GM19452 (cell line): ENCODE measurements at regions not wholly inside any gene's neighbourhood (a gene's known extent, or its start where the extent isn't known, plus 50 kb on each side); places are given as distances from the start of the nearest gene placed in this dataset.

ENCODE experiments used
- ATAC-seq: cut with Tn5 transposase; IDR thresholded peaks from one replicate; pipeline ENCODE4 v1.9.1; 2021; ENCODE audit not compliant: unreplicated experiment

DNA sequence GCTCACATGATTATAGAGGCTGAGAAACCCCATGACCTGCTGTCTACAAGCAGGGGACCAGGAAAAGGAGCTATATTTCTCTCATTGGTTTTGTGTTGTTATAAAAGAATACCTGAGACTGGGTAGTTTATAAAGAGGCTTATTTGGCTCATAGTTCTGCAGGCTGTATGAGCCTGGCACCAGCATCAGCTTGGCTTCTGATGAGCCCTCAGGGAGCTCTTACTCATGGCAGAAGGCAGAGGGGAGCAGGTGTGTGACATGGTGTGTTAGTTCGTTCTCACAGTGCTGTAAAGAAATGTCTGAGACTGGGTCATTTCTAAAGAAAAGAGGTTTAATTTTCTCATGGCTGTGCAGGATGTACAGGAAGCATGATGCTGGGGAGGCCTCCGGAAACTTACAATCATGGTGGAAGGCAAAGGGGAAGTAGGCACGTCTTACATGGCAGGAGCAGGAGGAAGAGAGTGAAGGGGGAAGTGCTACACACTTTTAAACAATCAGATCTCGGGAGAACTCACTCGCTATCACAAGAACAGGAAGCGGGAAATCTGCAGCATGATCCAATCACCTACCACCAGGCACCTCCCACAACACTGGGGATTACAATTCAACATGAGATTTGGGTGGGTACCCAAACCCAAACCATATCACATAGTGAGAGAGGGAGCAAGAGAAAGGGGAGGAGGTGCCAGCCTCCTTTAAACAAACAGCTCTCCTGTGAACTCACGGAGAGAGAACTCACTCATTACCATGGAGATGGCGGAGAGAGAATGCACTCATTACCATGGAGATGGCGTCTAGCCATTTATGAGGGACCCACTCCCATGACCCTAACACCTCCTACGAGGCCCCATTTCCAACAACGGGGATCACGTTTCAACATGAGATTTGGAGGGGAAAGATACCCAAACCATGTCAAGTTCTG is 133.4 kb downstream of the JCAD start:
- ATAC-seq, result no peak

DNA sequence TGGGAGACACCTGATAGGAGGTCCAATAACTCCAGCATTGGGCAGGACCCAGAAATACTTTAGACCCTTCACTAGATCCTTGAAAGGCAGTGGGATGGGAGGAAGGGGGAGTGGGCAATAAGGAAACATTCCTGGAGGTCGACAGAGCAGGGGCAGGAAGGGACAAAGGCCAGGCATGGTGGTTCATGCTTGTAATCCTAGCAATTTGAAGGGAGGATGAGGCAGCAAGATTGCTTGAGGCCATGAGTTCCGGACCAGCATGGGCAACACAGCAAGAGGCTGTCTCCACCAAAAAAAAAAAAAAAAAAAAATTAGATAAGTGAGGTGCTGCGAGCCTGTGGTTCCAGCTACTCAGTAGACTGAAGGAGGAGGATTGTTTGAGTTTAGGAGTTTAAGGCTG is 134.9 kb downstream of the JCAD start:
- ATAC-seq, result no peak

DNA sequence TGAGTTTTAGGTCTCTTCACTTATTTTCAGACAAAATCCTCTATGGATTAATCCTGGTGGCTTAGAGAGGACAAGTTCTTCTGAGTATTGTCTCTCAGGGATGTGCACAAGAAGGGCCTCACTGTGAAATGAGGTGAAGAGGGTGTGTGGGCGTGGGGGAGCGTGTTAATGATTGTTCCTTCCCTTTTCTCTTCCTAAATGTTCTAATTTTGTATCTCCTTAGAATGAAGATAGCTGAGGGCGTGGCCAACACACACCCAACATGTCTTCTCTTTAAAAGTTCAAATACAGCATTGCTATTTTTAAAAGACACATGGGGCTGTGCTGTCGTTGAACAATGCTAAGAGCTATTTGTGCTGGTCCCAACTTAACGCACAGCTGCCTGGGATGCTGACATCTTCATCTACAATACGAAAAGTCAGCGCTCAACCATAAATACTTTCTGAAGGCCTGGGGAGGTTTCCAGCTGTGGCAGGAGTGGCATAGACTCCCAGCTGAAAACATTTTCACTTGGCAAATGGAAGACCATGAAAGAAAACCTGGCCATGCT is 135.9 kb downstream of the JCAD start:
- no peak for ATAC-seq

DNA sequence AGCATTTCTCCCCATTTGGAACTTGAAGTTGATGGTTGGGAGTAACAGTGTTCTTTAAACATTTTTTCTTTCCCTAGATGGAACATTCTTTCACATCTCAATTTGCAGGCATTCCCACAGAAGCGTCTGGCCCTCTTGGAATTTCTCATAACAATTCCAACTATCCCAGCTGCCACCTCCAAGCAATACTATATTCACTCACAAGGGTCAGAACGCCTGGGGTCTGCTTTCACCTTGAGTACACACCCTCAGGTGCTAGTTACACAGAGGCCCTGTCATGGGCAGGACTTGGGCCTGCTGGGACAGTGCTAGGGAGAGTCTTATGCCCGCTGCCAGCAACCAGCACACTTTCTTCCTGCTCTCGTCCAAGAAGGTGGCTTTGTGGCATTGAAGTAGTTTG is 136.5 kb downstream of the JCAD start:
- no peak for ATAC-seq

DNA sequence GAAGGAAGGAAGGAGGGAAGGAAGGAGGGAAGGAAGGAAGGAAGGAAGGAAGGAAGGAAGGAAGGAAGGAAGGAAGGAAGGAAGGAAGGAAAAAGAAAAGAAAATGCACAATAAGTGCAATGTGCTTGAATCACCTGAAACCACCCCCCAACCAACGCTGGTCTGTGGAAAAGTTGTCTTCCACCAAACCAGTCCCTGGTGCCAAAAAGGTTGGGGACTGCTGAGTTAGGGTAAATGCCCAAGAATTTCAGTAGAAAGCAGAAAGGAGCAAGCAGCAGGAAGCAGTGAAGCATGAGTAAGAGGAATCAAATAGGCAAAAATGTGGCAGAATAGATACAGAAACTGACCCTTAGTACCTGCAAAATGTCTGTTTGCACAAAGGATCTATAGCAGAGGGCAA is 137.2 kb downstream of the JCAD start:
- ATAC-seq, result no peak

DNA sequence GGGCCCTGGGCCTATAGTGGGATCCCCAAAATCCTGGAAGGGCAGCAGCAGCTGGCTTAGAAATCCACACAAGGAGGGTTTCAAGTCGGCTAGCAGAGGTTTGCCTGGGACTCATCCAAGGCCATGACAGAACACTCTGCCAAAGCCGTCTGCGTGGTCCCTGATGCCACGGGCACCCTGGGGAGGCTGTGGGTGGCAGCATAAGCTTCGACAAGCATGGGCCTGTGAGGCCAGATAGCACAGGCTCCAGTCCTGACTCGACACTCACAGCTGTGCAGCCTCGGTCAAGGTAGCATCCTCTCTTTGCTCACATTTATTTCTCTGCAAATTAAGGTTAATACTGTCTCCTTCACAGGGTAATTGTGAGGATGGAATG is 138.3 kb downstream of the JCAD start:
- no peak for ATAC-seq

DNA sequence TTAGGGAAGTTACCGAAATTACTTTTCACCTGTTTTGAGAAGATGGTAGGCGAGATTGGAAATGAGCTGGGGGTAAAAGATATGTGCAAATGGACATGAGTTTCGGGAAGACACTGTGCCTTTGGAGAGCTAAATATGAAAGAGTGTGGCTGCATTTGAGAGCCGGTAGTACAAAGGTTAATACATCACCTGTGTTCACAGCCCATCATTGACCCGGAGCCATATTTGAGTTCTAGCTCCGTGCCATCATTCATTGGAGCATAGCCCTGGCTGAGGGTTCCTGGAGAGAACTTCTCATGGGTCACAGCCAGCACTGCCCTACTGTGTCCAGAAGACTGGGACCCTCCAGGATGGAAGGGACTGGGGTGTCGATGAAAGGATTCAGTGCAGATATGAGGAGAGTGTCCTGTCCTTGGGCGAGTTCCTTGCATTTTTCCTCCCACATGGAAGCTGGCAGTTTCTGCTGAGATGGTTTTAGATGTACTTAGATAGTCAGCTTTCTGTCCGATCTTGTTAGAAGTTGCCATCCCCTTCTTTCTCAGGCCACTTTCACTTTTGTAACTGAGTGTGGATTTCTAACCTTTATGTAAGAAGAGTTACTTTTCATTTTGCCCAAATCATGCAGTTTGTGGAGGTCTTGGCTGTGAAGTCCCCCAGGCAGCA is 138.8 kb downstream of the JCAD start:
- ATAC-seq, result no peak

DNA sequence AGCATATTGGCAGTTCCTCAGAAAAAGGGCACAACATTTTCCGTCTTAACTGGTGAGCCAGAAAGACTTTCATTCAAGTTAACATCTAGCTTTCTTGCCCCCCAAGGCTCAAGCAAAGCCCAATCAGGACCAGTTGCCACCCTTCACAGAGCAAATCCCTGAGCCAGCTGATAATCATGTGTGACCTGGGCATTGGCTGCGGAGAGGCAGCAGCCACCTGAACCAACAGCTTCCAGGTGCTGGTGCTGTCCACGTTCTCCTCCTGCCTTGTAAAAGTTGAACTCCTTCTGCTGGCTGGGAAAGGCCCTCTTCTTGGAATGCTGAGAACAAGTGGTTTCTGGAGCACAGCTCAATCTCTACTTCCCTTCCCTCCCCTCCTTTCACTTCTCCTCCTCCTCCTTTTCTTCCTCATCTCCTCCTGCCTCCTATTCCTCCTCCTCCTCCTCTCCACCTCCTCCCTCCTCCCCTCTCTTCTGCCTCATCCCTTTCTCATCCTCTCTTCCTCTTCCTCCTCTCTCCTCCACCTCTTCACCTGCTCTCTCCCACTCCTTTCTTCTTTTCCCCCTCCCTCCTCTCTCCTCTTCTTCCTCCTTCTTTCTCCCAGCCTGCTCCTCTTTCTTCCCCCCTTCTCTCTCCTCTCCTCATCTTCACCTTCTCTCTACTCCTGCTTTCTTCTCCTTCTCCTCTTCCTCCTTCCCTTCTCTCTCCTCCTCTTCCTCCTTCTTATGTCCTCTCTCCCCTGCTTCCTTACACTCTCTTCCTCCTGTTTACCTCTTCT is 140.6 kb downstream of the JCAD start:
- ATAC-seq, result no peak

DNA sequence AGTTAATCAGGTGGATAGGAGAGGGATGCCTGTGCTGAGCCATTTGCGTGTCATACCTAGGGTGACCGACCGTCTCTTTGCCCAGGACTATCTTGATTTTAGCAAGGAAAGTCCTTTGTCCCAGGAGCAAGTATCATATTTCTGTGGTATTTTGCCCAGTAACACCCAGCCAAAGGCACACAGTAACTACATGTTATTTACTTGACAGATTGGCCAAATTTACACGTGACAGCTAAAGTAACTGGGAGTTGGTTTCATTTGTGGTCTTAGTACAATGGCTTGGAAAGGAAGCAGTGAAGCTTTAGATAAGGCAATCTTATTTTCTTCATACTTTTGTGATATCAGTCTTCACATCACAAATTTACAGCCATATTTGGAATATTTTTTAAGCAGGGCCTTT is 142.1 kb downstream of the JCAD start:
- ATAC-seq, result no peak

DNA sequence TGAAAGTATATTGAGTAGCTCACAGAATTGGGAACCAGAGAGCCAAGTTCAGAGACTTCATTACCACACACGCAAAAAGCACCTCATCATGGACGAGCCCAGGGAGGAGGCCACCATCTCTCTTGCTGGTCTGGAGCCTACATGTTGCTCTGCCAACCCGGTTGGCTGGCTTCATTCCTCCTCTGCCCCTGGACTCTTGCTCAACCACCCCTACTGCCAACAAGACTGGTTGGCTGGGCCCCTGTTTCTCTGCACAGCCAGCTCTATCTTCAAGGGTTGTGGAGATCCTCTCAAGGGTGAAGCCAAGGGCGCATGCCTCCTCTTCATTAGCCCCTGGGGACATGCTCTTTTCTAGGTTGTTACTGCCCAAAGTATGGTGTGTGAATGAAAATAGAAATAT is 142.7 kb downstream of the JCAD start:
- ATAC-seq, result no peak

DNA sequence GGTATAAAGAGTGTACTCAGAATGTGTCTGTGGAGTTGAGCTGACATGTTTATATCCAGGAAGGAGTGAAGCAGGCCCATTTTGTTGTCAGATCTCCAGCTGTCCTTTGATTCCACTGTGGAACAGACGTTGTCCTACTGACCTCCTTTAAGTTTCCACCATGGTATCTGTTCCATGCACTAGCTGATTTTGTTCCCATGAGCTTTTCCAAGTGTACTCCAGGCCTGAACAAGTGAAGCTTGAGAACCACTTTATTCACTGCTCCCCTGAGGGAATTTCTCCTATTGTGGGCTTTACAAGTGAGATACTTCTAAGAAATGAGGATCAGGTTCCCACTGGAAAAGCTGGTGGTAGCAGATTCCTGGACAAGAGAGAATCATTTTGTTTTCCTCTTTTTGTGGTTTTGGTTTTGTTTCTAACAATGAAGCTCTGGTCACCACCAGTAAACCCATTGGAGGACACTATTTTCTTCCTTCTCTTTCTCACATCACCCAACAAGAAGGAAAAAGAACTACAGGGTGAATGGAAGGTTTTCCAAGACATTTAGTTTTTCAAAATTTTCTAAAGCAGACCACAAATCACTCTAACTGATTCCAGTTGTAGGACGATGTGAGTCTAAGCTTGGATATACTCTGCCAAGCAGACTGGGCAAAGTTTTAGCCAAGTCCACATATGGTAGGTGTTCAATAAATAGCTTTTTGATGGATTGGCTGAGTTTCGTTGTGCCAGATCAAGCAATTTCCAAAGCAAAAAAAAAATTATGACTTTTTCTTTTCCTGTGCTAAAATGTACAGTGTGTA is 144.2 kb downstream of the JCAD start:
- no peak for ATAC-seq

DNA sequence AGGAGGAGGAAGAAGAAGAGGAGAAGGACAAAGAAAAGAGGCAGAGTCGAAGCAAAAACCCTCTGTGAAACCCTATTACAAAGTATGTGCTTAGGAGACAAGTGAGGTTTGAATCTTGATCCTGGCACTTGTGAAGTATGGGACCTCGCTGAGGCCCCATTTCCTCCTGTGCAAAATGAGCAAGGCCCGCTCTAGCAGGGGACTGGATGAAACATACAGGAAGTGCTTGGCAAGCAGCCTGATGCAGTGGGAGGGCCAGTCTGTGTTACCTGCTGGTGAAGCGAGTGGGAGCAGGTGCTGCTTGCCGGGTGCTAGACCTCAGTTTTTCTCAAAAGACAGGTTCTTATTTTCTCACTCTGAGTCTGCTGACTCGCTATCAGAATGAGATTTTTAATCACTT is 150.4 kb downstream of the JCAD start:
- no peak for ATAC-seq

DNA sequence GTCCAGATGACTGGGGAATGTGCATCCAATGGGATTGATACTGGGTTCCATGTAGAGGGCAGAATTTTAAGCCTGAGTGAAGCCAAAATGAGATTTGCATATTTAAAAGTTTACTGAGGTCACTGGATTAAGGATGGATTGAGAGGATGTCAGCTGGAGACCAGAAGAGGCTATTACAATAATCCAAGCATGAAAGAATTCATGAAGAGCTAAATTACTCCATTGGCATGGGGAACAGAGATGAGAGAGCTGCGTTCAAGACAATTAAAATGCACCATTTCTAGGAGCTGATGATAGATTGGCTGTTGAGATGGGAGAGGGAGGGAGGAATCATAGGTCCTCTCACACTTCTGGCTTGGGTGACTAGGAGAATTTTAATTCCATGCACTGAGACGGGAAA is 158.5 kb downstream of the JCAD start:
- no peak for ATAC-seq

DNA sequence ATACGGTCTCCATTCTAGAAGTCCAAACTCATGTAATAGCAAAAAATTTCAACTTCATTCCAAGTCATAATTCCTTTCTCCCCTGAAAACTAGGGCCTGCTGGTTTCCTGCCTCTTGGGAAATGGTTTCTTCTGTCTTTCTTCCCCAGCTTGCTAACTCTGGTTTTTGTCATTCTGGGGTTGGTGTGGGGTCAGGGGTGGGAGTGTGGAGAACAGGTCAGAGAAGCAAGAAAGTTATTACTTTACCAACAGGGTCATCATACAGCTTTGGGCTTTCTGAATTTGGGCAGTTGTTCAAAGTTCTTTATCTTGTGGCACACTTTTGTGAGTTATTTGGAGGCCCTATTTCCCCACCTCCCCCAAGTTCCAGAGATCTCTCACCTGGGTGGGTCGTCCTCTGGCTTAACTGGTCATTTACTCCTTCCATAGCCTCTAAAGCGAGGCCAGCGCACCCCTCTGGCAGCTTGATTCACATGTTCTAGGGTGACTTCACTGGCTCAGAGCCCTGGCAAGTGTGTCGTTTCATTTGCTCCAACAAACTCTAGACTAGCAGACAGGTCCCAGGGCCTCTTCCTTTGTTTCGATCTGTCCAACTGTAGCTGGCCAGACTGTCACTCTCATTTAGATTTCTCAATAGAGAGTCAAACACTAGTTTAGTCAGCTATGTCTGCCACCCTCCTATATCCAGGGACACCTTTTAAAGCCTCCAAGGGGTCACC is 161.2 kb downstream of the JCAD start:
- no peak for ATAC-seq

DNA sequence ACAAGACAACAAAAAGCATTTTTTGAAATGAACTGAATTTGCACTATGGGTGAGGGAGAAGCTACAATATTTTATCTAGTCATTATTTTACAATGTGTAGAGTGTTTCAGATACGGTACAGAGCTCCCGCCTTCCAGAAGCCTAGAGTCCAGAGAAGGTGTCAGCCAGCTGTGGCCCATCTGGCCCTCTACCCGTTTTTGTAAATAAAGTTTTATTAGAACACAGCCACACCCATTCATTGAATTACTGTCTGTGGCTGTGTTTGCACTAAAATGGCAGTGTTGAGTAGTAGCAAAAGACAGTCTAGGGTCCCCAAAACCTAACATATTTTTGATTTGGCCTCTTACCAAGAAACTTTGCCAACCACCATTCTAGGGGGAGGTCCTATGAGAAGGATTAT is 162.0 kb downstream of the JCAD start:
- ATAC-seq, result no peak

DNA sequence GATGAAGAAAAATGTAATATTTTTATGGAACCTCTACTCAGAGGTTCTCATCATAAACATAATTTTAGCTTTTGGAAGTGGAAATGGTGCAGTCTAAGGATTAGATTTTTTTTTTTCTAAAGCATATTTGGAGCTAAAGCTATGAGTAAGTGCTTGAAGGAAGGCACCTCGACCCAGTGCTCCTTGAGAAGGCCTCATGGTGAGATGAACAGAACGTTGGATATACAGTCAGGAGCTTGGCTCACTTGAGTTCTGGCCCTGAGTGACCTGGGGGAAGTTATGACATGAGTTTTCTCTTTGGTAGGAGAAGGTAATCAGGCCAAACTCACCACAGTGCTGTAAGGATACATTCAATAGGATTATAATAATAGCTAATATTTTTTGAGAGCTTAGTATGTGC is 163.3 kb downstream of the JCAD start:
- ATAC-seq, result no peak

DNA sequence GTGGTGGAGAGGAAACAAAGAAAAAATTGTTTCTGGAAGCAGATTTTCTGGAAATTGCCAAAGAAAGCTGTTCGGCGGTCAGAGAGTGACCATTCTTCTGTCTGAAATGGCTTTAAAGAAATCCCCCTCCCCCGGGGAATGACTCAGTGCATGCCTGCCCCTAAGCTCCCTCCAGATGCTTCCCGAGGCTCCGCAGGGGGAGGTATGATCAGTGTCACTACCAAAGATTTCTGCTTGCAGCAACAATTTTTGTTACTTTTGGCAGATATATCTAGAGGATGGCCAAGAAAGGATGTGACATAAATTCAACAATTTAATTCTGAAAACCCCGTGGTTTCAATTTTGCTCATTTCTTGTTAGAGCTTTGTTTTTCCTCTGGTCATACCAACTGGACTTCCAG is 163.9 kb downstream of the JCAD start:
- no peak for ATAC-seq

DNA sequence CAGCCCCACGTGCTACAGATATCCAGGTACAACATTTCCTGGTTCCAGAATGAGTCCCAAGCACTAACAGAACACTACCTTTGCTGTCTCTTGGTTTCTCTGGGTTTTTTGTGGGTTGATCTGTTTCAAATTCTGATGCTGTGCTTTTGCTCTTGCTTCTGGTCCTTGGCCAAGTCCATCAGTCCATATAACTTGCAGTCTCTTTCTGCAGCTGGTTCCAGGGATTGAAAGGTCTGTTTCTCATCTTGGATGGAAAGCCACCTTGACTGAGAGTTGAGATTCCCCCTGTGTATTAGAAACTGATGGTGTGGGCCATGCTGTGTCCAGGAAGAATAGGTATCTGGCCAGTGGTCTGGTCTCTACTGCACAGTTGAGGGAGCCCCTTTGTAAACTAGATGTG is 171.1 kb downstream of the JCAD start:
- no peak for ATAC-seq

DNA sequence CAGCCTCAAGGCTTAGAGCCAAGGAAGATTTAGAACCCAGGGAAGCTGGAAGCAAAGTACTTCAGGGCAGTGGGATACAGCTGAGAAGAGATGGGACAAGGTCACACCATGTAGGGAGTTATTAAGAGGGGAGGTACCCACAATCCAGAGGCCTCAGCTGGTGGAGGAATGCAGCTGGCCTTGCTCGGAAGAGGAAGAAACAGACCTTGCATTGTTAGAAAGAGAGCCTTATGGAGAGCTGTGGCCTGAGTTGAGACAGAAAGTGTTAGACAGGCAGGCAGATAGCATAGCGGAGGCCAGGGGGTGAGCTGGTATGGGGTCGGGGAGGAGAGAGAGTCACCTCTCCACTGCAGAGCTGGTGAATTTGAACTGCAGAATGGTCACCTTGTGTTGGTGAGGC is 173.1 kb downstream of the JCAD start:
- no peak for ATAC-seq

DNA sequence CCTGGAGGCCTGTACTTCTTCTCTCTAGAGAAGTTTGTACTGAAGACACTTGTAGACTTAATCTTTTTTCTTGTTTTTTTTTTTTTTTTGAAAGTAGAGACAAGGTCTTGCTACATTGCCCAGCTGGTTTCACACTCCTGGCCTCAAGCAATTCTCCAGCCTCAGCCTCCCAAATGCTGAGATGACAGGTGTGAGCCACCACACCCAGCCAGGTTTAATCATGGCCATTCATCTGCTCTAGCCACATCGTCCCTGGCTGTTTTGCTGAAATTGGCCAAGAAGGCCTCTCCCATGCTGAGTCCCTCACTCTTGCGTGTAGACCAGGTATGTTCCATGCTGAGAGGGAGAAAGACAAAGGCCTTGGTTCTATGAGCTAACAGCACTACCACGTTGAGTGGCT is 176.2 kb downstream of the JCAD start:
- ATAC-seq, result no peak
